Choroid plexus epithelial cell (primary cell): ENCODE measurements at regions not wholly inside any gene's neighbourhood (a gene's known extent, or its start where the extent isn't known, plus 50 kb on each side); places are given as distances from the start of the nearest gene placed in this dataset.

Experiments used
- DNase-seq: peaks from one replicate; pipeline ENCODE4 v3.0.0-alpha.2; 2010; ENCODE audit warnings: low read depth
- H3K4me3 ChIP-seq: 2 replicates; pipeline ENCODE4 v1.5.1; 2011; ENCODE audit warnings: low read depth, mild to moderate bottlenecking, control low read depth, low read length, moderate library complexity
- CTCF ChIP-seq: conservative IDR thresholded peaks from 2 replicates; pipeline ENCODE4 v1.5.1; 2011; ENCODE audit warnings: low read depth, mild to moderate bottlenecking, control low read depth, inconsistent platforms, low read length, moderate library complexity

- TF ChIP-seq CTCF = no peak
- no peak overlapping the region for H3K4me3 ChIP-seq
- peak; percentile 93 for DNase-seq
Observed at GRCh38 chr3:80244390-80244789, 476.6 kb upstream of the ROBO1 start.

DNA sequence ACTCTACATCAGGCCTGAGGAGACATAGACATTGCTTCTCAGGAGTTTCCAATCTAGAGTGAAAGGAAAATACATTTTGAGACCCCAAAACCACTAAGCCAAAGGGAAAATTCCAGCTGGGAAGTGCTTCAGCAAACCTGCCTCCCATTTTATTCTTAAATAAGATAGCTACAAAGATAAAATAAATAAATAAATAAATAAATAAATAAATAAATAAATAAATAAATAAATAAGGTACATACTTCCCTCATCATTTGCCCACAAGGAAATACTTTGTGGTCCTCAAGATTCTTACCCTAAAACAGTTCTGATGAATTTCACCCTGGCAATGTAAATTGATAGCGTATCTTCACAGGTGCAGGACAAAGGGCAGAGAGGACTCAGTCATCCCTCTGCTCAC lies 474.0 kb upstream of the ROBO1 start:
- no peak for DNase-seq
- TF ChIP-seq CTCF = no peak
- no peak overlapping the region for H3K4me3 ChIP-seq

DNA sequence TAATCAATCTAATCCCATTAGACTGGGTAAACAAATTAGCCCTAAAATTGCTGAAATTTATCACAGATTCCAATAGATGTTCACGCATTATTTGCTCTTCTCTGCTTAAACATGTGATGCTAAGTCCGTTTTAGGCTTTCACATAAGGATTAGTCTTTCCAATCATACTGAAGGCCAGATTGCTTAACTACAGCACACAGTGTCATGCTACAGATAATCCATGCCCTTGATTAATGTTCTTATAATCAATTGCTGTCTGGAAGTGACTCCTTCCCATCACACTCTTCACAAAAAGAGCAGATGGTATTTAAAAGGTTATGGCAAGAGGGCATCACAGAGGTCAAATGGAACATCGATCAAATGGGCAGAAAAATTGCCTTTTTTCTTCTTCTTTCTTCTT lies 471.5 kb upstream of the ROBO1 start:
- no peak for TF ChIP-seq CTCF
- no peak for DNase-seq
- no peak overlapping the region for H3K4me3 ChIP-seq

GRCh38 chr3:80238606-80239005 lies 470.8 kb upstream of the ROBO1 start:
- no peak for TF ChIP-seq CTCF
- no peak overlapping the region for H3K4me3 ChIP-seq
- peak; percentile 33 for DNase-seq

- DNase-seq = no peak
- H3K4me3 ChIP-seq = no peak overlapping the region
- TF ChIP-seq CTCF = no peak
Observed at GRCh38 chr3:80238152-80238551, 470.4 kb upstream of the ROBO1 start.

- TF ChIP-seq CTCF = no peak
- no peak overlapping the region for H3K4me3 ChIP-seq
- no peak for DNase-seq
Observed at GRCh38 chr3:80234706-80235105, 466.9 kb upstream of the ROBO1 start.

- no peak overlapping the region for H3K4me3 ChIP-seq
- no peak for TF ChIP-seq CTCF
- DNase-seq = no peak
Observed at GRCh38 chr3:80233576-80233975, 465.8 kb upstream of the ROBO1 start.
